GM23338 (cell line): ENCODE measurements at regions not wholly inside any gene's neighbourhood (a gene's known extent, or its start where the extent isn't known, plus 50 kb on each side); places are given as distances from the start of the nearest gene placed in this dataset.

Experiments used
- ATAC-seq: fragments of 200-7000 bp; cut with Tn5 transposase; 3 replicates; pipeline ENCODE4 v1.9.1; 2020
- DNase-seq: peaks from one replicate; pipeline ENCODE4 v3.0.0-alpha.2; 2015; ENCODE audit warnings: low spot score
- H2AFZ ChIP-seq: fragments of 200-600 bp; sonication (generic); 2 replicates; pipeline ENCODE4 v1.8.0; 2016; ENCODE audit warnings: antibody characterized with exemption, mild to moderate bottlenecking, moderate library complexity
- H3F3A ChIP-seq: fragments of 200-600 bp; sonication (generic); replicated peaks from 2 replicates; pipeline ENCODE4 v1.8.0; 2017; ENCODE audit warnings: antibody characterized with exemption, mixed run types, low read depth
- H3K27ac ChIP-seq: fragments of 200-600 bp; sonication (generic); 2 replicates; pipeline ENCODE4 v1.6.1; 2016; ENCODE audit warnings: low read depth
- H3K27me3 ChIP-seq: fragments of 200-600 bp; sonication (generic); 2 replicates; pipeline ENCODE4 v1.8.0; 2016; ENCODE audit warnings: mild to moderate bottlenecking, mixed run types, moderate library complexity; ENCODE audit not compliant: insufficient read depth
- H3K36me3 ChIP-seq: fragments of 200-600 bp; sonication (generic); 2 replicates; pipeline ENCODE4 v1.8.0; 2016; ENCODE audit warnings: mild to moderate bottlenecking; ENCODE audit not compliant: insufficient read depth
- H3K4me1 ChIP-seq: fragments of 200-600 bp; sonication (generic); 2 replicates; pipeline ENCODE4 v1.8.0; 2016; ENCODE audit warnings: mild to moderate bottlenecking, moderate library complexity; ENCODE audit not compliant: insufficient read depth
- H3K4me2 ChIP-seq: fragments of 200-600 bp; sonication (generic); 2 replicates; pipeline ENCODE4 v1.7.1; 2017; ENCODE audit warnings: mixed run types
- H3K4me3 ChIP-seq: fragments of 200-600 bp; sonication (generic); 2 replicates; pipeline ENCODE4 v1.6.1; 2016; ENCODE audit warnings: mixed run types
- H3K79me2 ChIP-seq: fragments of 200-600 bp; sonication (generic); replicated peaks from 2 replicates; pipeline ENCODE4 v1.8.0; 2017; ENCODE audit warnings: mild to moderate bottlenecking; ENCODE audit not compliant: insufficient read depth
- H3K9me2 ChIP-seq: fragments of 200-600 bp; sonication (generic); 2 replicates; pipeline ENCODE4 v1.8.0; 2017; ENCODE audit not compliant: insufficient read depth
- H4K20me1 ChIP-seq: fragments of 200-600 bp; sonication (generic); replicated peaks from 2 replicates; pipeline ENCODE4 v1.8.0; 2017; ENCODE audit warnings: mild to moderate bottlenecking; ENCODE audit not compliant: insufficient read depth
- H3K27ac Mint-ChIP-seq: 2 replicates; pipeline ENCODE4 v1.8.0; 2020; ENCODE audit warnings: inconsistent platforms, mild to moderate bottlenecking, moderate library complexity, mixed read lengths
- H3K27me3 Mint-ChIP-seq: 3 replicates; pipeline ENCODE4 v1.8.0; 2022; ENCODE audit warnings: low read depth, mild to moderate bottlenecking, moderate library complexity, mixed read lengths, inconsistent platforms; ENCODE audit not compliant: insufficient read depth, poor library complexity
- H3K36me3 Mint-ChIP-seq: 3 replicates; pipeline ENCODE4 v1.8.0; 2021; ENCODE audit warnings: low read depth, mild to moderate bottlenecking, inconsistent platforms, moderate library complexity, mixed read lengths
- H3K4me1 Mint-ChIP-seq: 3 replicates; pipeline ENCODE4 v1.8.0; 2020; ENCODE audit warnings: mild to moderate bottlenecking, inconsistent platforms, mixed read lengths
- H3K4me3 Mint-ChIP-seq: 3 replicates; pipeline ENCODE4 v1.8.0; 2021; ENCODE audit warnings: moderate library complexity, mild to moderate bottlenecking, inconsistent platforms, mixed read lengths
- H3K9me3 Mint-ChIP-seq: 3 replicates; pipeline ENCODE4 v1.8.0; 2020; ENCODE audit warnings: moderate library complexity, mild to moderate bottlenecking, inconsistent platforms, mixed read lengths
- CREB1 ChIP-seq: fragments of 250-450 bp; sonication (Bioruptor Pico); IDR thresholded peaks from 2 replicates; pipeline ENCODE4 v1.5.0; 2020; ENCODE audit warnings: low read depth, mild to moderate bottlenecking, moderate library complexity
- ETS1 ChIP-seq: IDR thresholded peaks from 2 replicates; pipeline ENCODE4 v1.6.1; 2016; ENCODE audit warnings: antibody characterized with exemption
- EZH2 ChIP-seq: fragments of 200-600 bp; sonication (generic); IDR thresholded peaks from one replicate; pipeline ENCODE4 v1.8.0; 2017; ENCODE audit warnings: antibody characterized with exemption, mild to moderate bottlenecking, low read depth; ENCODE audit not compliant: unreplicated experiment
- EZH2phosphoT487 ChIP-seq: fragments of 200-600 bp; sonication (generic); IDR thresholded peaks from one replicate; pipeline ENCODE4 v1.8.1; 2018; ENCODE audit warnings: antibody characterized with exemption; ENCODE audit not compliant: unreplicated experiment
- JUNB ChIP-seq: IDR thresholded peaks from one replicate; pipeline ENCODE4 v1.6.1; 2016; ENCODE audit warnings: antibody characterized with exemption; ENCODE audit not compliant: unreplicated experiment
- NANOG ChIP-seq: IDR thresholded peaks from 2 replicates; pipeline ENCODE4 v1.6.1; 2016; ENCODE audit warnings: antibody characterized with exemption, borderline replicate concordance
- POLR2AphosphoS5 ChIP-seq: IDR thresholded peaks from 2 replicates; pipeline ENCODE4 v1.6.1; 2016; ENCODE audit warnings: antibody characterized with exemption, low read depth
- REST ChIP-seq: IDR thresholded peaks from one replicate; pipeline ENCODE4 v1.6.1; 2018; ENCODE audit warnings: antibody characterized with exemption; ENCODE audit not compliant: unreplicated experiment
- STAT1 ChIP-seq: IDR thresholded peaks from one replicate; pipeline ENCODE4 v1.6.1; 2016; ENCODE audit warnings: antibody characterized with exemption; ENCODE audit not compliant: unreplicated experiment
- ZNF114 ChIP-seq: fragments of 250-450 bp; sonication (Bioruptor Pico); IDR thresholded peaks from 2 replicates; pipeline ENCODE4 v1.5.0; 2020; ENCODE audit warnings: mild to moderate bottlenecking, moderate library complexity
- ZNF331 ChIP-seq: fragments of 250-450 bp; sonication (Bioruptor Pico); IDR thresholded peaks from 2 replicates; pipeline ENCODE4 v1.5.0; 2020; ENCODE audit warnings: low read depth, mild to moderate bottlenecking, moderate library complexity
- TF ChIP-seq, protein P1 (sequence below): fragments of 250-450 bp; sonication (Bioruptor Pico); IDR thresholded peaks from 2 replicates; pipeline ENCODE4 v1.5.0; 2020; ENCODE audit warnings: mild to moderate bottlenecking, moderate library complexity
- TF ChIP-seq, protein P2 (sequence below), 2 experiments: fragments of 200-600 bp in 1 of 2; sonication (generic) in 1 of 2; conservative IDR thresholded peaks; 2 replicates each; pipeline versions ENCODE4 v1.5.1 to v1.6.1; 2016 to 2017; ENCODE audit warnings: antibody characterized with exemption in 2 of 2, low read depth in 2 of 2, mild to moderate bottlenecking in 2 of 2, moderate library complexity in 1 of 2

- TF ChIP-seq JUNB = no peak
- no peak for TF ChIP-seq ZNF331 (CRISPR knock-in tag)
These were observed 78.6 kb upstream of the GLI3 start (continued) for GRCh38 chr7:42315631-42316030.

DNA sequence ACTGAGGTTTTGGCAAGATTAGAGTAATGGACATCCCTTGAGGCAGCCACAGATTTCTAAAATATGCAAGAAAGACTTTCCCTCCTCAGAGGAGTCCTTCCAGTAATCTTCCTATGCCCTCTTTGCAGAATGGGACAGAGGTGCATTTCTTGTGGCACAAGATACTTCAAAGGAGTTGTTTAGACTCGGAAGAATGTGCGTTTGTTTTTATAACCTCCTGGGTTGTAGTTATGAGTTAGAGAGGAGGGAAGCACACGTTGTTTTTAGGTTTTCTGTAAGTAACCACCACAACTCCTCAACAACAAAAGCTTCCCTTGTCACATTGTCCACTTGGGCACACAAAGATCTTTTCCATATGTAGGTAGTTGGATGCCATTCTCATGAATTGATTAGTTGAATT lies 78.1 kb upstream of the GLI3 start:
- Mint-ChIP-seq H3K27me3 (no peaks in the 10 kb centered on the region), H3K4me3 (no peak overlapping the region), H3K9me3 (peaks cover 6% of the 10 kb centered on the region; the same call in 1 of the 3 replicates), H3K27ac (no peak overlapping the region), H3K36me3 (peaks cover 5% of the 10 kb centered on the region; the same call in 2 of the 3 replicates), H3K4me1 (peaks cover 8% of the 10 kb centered on the region; the same call in 2 of the 3 replicates)
- Histone ChIP-seq H3K36me3 (no peaks in the 10 kb centered on the region), H3K4me1 (peaks cover 11% of the 10 kb centered on the region; the same call in 1 of the 2 replicates), H3K27ac (no peak overlapping the region), H4K20me1 (no peaks in the 10 kb centered on the region), H2AFZ (peak overlapping the region; percentile 11; the same call in 1 of the 2 replicates), H3F3A (no peaks in the 10 kb centered on the region), H3K4me2 (no peak overlapping the region), H3K27me3 (no peaks in the 10 kb centered on the region), H3K79me2 (no peaks in the 10 kb centered on the region), H3K4me3 (no peak overlapping the region), H3K9me2 (no peaks in the 10 kb centered on the region)
- no peak for ATAC-seq
- no peak for TF ChIP-seq ZNF114
- no peak for TF ChIP-seq EZH2
- TF ChIP-seq, protein P1, sequence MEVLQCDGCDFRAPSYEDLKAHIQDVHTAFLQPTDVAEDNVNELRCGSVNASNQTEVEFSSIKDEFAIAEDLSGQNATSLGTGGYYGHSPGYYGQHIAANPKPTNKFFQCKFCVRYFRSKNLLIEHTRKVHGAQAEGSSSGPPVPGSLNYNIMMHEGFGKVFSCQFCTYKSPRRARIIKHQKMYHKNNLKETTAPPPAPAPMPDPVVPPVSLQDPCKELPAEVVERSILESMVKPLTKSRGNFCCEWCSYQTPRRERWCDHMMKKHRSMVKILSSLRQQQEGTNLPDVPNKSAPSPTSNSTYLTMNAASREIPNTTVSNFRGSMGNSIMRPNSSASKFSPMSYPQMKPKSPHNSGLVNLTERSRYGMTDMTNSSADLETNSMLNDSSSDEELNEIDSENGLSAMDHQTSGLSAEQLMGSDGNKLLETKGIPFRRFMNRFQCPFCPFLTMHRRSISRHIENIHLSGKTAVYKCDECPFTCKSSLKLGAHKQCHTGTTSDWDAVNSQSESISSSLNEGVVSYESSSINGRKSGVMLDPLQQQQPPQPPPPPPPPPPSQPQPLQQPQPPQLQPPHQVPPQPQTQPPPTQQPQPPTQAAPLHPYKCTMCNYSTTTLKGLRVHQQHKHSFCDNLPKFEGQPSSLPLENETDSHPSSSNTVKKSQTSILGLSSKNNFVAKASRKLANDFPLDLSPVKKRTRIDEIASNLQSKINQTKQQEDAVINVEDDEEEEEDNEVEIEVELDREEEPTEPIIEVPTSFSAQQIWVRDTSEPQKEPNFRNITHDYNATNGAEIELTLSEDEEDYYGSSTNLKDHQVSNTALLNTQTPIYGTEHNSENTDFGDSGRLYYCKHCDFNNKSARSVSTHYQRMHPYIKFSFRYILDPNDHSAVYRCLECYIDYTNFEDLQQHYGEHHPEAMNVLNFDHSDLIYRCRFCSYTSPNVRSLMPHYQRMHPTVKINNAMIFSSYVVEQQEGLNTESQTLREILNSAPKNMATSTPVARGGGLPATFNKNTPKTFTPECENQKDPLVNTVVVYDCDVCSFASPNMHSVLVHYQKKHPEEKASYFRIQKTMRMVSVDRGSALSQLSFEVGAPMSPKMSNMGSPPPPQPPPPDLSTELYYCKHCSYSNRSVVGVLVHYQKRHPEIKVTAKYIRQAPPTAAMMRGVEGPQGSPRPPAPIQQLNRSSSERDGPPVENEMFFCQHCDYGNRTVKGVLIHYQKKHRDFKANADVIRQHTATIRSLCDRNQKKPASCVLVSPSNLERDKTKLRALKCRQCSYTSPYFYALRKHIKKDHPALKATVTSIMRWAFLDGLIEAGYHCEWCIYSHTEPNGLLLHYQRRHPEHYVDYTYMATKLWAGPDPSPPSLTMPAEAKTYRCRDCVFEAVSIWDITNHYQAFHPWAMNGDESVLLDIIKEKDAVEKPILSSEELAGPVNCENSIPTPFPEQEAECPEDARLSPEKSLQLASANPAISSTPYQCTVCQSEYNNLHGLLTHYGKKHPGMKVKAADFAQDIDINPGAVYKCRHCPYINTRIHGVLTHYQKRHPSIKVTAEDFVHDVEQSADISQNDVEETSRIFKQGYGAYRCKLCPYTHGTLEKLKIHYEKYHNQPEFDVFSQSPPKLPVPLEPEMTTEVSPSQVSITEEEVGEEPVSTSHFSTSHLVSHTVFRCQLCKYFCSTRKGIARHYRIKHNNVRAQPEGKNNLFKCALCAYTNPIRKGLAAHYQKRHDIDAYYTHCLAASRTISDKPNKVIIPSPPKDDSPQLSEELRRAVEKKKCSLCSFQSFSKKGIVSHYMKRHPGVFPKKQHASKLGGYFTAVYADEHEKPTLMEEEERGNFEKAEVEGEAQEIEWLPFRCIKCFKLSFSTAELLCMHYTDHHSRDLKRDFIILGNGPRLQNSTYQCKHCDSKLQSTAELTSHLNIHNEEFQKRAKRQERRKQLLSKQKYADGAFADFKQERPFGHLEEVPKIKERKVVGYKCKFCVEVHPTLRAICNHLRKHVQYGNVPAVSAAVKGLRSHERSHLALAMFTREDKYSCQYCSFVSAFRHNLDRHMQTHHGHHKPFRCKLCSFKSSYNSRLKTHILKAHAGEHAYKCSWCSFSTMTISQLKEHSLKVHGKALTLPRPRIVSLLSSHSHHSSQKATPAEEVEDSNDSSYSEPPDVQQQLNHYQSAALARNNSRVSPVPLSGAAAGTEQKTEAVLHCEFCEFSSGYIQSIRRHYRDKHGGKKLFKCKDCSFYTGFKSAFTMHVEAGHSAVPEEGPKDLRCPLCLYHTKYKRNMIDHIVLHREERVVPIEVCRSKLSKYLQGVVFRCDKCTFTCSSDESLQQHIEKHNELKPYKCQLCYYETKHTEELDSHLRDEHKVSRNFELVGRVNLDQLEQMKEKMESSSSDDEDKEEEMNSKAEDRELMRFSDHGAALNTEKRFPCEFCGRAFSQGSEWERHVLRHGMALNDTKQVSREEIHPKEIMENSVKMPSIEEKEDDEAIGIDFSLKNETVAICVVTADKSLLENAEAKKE (CRISPR knock-in tag) = no peak
- TF ChIP-seq EZH2phosphoT487 = no peak
- no peak for TF ChIP-seq POLR2AphosphoS5
- TF ChIP-seq NANOG = no peak
- TF ChIP-seq, protein P2, sequence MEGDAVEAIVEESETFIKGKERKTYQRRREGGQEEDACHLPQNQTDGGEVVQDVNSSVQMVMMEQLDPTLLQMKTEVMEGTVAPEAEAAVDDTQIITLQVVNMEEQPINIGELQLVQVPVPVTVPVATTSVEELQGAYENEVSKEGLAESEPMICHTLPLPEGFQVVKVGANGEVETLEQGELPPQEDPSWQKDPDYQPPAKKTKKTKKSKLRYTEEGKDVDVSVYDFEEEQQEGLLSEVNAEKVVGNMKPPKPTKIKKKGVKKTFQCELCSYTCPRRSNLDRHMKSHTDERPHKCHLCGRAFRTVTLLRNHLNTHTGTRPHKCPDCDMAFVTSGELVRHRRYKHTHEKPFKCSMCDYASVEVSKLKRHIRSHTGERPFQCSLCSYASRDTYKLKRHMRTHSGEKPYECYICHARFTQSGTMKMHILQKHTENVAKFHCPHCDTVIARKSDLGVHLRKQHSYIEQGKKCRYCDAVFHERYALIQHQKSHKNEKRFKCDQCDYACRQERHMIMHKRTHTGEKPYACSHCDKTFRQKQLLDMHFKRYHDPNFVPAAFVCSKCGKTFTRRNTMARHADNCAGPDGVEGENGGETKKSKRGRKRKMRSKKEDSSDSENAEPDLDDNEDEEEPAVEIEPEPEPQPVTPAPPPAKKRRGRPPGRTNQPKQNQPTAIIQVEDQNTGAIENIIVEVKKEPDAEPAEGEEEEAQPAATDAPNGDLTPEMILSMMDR (conservative IDR thresholded peaks at IDR 0.05; ENCODE audit: low read depth in 2 of 2) = no peak
- no peak for TF ChIP-seq CREB1
- no peak for TF ChIP-seq ETS1
- TF ChIP-seq JUNB = no peak
- no peak for TF ChIP-seq REST
- no peak for TF ChIP-seq ZNF331 (CRISPR knock-in tag)
- no peak for TF ChIP-seq STAT1
- DNase-seq = no peak
